Activated gamma-delta T cell treated with anti-CD3 and anti-CD28 coated beads, Interleukin-2, amount 50 U/mL, for 16 hours (primary cell): ENCODE measurements at regions not wholly inside any gene's neighbourhood (a gene's known extent, or its start where the extent isn't known, plus 50 kb on each side); places are given as distances from the start of the nearest gene placed in this dataset.

ENCODE experiments used
- DNase-seq: peaks from one replicate; pipeline ENCODE4 v3.0.0-alpha.2; 2020; ENCODE audit warnings: low read depth

- DNase-seq: no peak
Observed at GRCh38 chr2:121095257-121096080, 189.5 kb downstream of the TFCP2L1 start.

GRCh38 chr2:121096611-121097010, 188.4 kb downstream of the TFCP2L1 start:
- DNase-seq: no peak

- DNase-seq: no peak
Observed at GRCh38 chr2:121098556-121098955, 186.4 kb downstream of the TFCP2L1 start.

- no peak for DNase-seq
Observed at GRCh38 chr2:121099329-121100290, 185.4 kb downstream of the TFCP2L1 start.

- DNase-seq: no peak
Observed at GRCh38 chr2:121101093-121101715, 183.8 kb downstream of the TFCP2L1 start.

- no peak for DNase-seq
Observed at GRCh38 chr2:121102941-121103340, 182.1 kb downstream of the TFCP2L1 start.

- no peak for DNase-seq
Observed at GRCh38 chr2:121103960-121104359, 181.0 kb downstream of the TFCP2L1 start.

GRCh38 chr2:121104721-121105141, 180.3 kb downstream of the TFCP2L1 start:
- no peak for DNase-seq

- no peak for DNase-seq
Observed at GRCh38 chr2:121110924-121111323, 174.1 kb downstream of the TFCP2L1 start.

- DNase-seq: no peak
Observed at GRCh38 chr2:121118951-121119350, 166.1 kb downstream of the TFCP2L1 start.

- DNase-seq: no peak
Observed at GRCh38 chr2:121120411-121120810, 164.6 kb downstream of the TFCP2L1 start.

GRCh38 chr2:121120991-121121390, 164.0 kb downstream of the TFCP2L1 start:
- DNase-seq: no peak

GRCh38 chr2:121121661-121122060, 163.3 kb downstream of the TFCP2L1 start:
- DNase-seq: no peak

- no peak for DNase-seq
Observed at GRCh38 chr2:121123268-121123667, 161.7 kb downstream of the TFCP2L1 start.

- DNase-seq: no peak
Observed at GRCh38 chr2:121124330-121124729, 160.7 kb downstream of the TFCP2L1 start.

- no peak for DNase-seq
Observed at GRCh38 chr2:121125350-121125749, 159.7 kb downstream of the TFCP2L1 start.

- no peak for DNase-seq
Observed at GRCh38 chr2:121128741-121129659, 156.0 kb downstream of the TFCP2L1 start.

GRCh38 chr2:121129692-121130091, 155.3 kb downstream of the TFCP2L1 start:
- DNase-seq: no peak

GRCh38 chr2:121130301-121130850, 154.6 kb downstream of the TFCP2L1 start:
- DNase-seq: no peak

- no peak for DNase-seq
Observed at GRCh38 chr2:121131375-121131774, 153.6 kb downstream of the TFCP2L1 start.
